ENCODE measurements at regions not wholly inside any gene's neighbourhood (a gene's known extent, or its start where the extent isn't known, plus 50 kb on each side); places are given as distances from the start of the nearest gene placed in this dataset.

- TF ChIP-seq FOXA1 (IDR thresholded peaks at IDR 0.05) (no peak), SUZ12 (IDR thresholded peaks at IDR 0.05) (no peak), FOXM1 (IDR thresholded peaks at IDR 0.05; ENCODE audit: borderline replicate concordance) (no peak), HDGF (IDR thresholded peaks at IDR 0.05; ENCODE audit: borderline replicate concordance) (no peak), BHLHE40 (IDR thresholded peaks at IDR 0.05; ENCODE audit: borderline replicate concordance) (no peak), SP1 (IDR thresholded peaks at IDR 0.05) (no peak), TARDBP (IDR thresholded peaks at IDR 0.05) (no peak), ELF4 (IDR thresholded peaks at IDR 0.05) (no peak), ARNT (IDR thresholded peaks at IDR 0.05) (no peak), FOXK2 (IDR thresholded peaks at IDR 0.05) (no peak), CTBP1 (IDR thresholded peaks at IDR 0.05; ENCODE audit: borderline replicate concordance) (no peak)
- TF ChIP-seq, protein P1, sequence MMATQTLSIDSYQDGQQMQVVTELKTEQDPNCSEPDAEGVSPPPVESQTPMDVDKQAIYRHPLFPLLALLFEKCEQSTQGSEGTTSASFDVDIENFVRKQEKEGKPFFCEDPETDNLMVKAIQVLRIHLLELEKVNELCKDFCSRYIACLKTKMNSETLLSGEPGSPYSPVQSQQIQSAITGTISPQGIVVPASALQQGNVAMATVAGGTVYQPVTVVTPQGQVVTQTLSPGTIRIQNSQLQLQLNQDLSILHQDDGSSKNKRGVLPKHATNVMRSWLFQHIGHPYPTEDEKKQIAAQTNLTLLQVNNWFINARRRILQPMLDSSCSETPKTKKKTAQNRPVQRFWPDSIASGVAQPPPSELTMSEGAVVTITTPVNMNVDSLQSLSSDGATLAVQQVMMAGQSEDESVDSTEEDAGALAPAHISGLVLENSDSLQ (IDR thresholded peaks at IDR 0.05): no peak
Observed at GRCh38 chr20:22781869-22782268, 197.5 kb upstream of the FOXA2 start.

Data from HEK293T (cell line).